ENCODE measurements at regions not wholly inside any gene's neighbourhood (a gene's known extent, or its start where the extent isn't known, plus 50 kb on each side); places are given as distances from the start of the nearest gene placed in this dataset.
A peak's percentile ranks its signal among the peaks of the same experiment; 100 is the strongest.

DNA sequence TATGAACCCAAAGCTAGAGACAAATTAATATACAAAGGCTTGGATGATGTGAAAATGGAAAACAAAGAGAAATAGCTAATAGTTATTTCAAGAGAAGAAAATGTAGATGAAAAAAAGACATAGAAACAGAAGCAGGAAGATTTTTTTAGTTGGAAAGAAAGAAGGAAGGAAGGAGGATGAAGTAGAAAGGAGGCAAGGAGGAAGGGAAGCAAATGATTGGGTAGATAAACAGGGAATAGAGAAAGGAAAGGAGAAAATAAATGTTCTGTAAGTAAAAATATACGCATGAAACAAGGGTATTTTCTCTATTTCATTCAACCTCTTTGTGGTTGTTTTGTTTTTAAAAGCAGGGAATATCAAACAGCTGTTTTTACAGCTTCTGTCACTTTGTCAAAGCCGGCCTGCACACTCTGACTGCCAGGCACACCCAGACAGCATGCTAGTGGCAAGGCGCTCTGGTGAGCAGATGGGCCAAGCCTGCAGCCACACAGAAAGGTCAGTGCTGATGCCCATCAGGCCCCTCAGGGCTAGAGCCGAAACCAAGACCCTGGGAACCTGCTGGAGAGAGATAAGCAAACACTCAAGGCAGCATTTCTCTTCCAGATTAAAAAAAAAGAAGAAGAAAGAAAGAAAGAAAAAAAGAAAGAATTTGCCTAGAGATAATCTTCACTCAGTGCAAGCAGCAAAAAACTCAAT lies 72.9 kb upstream of the CTTNBP2NL start:
- no peak for ATAC-seq
- H3K9me3 Mint-ChIP-seq: no peaks in the 10 kb centered on the region
- H3K4me1 Mint-ChIP-seq: peaks cover 5% of the 10 kb centered on the region
- H3K27ac Mint-ChIP-seq: peak overlapping the region in 1 of 2 donors; percentile 3
- peaks cover 27% of the 10 kb centered on the region for H3K27me3 Mint-ChIP-seq
- no peak for DNase-seq
- H3K4me3 Mint-ChIP-seq: no peak overlapping the region

DNA sequence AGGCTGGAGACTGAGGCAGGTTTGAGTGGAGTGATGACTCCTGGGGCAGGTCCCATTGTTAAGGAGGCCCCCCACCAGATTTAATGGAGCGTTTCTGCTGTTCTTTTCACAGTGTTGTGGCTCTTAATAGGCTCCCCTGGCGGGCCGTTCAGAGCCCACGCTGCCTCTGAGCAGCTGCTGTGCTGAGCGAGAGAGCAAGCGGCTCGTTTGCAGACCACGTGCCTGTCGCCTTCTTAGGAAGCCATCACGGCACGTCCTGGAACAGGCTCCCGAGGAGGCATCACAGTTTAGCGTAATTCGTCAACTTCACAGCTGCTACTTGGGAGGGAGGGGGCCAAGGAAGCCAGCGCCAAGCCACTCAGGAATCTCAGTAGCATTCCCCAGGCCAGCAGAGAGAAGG lies 70.5 kb upstream of the CTTNBP2NL start:
- ATAC-seq (no peak), DNase-seq (no peak)
- H3K27me3 Mint-ChIP-seq: peaks cover 32% of the 10 kb centered on the region
- peak overlapping the region in 1 of 2 donors; percentile 45 for H3K27ac Mint-ChIP-seq
- no peak overlapping the region for H3K4me3 Mint-ChIP-seq
- H3K9me3 Mint-ChIP-seq: no peaks in the 10 kb centered on the region
- no peaks in the 10 kb centered on the region for H3K4me1 Mint-ChIP-seq

DNA sequence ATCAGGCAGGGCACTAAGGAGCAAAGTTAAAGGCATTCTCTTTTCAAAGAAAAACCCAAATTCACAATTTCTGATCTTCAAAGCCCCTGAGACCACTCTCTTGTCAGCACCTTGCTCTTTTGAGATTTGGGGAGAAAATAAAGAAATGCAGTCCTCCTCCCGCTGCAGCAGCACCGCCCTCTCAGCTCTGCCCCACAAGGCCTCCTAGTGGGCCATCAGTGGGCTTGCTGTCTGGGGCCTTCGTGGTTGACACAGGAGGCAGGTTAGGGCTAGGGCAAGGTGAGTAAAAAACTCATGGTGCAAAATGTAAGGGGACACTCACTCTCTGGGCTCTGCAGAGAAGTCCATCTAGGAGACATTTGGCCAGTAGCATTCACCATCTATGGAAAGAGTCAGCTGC lies 67.4 kb upstream of the CTTNBP2NL start:
- Mint-ChIP-seq H3K9me3 (no peaks in the 10 kb centered on the region), H3K4me1 (no peaks in the 10 kb centered on the region), H3K4me3 (no peak overlapping the region), H3K27ac (no peak overlapping the region), H3K27me3 (peaks cover 34% of the 10 kb centered on the region)
- ATAC-seq (no peak), DNase-seq (no peak)

DNA sequence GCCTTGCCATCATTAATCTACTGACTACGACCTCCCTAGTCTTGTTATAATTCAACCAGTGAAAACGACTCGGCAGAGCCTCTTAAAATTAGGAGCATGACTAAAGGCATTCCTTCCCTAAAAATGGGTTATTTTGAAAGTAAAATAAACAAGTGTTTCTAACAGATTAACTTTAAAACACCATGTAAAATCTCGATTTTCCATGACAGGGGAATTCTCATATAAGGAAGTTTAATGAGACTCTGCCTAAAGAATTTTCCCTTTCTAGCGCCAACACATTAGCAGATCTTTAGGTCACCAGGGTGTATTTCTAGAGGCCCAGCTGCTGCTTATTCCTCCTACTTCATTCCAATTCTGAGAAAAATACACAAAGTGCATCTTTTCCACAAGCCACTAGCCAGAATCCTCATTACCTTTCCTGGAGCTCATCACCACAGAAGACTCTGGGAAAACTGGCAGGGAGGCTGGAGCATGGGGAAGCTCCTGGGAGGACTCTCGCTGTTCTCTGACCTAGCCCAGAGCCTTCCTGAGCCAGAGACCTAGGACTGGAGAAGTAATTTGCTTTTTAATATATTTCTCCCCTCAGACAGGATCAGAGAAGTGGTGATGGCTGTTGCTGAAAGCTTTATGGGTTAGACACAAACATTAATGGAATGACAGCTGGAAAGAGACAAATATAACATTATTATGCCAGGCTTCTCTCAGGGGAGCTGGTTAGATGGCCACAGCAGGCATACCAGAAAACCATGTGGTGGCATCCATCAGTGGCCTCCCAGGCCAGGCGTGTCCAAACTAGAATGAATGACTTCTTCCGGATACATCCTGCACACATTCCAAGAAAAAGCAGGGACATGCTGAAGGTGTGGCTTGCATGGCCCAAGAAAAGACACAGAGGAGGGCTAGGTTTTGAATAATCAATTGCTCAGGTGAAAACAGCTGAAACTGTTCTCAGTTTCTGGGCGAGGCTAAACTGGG lies 63.6 kb upstream of the CTTNBP2NL start:
- Mint-ChIP-seq H3K4me3 (no peak overlapping the region), H3K27ac (no peak overlapping the region), H3K4me1 (peaks cover 8% of the 10 kb centered on the region), H3K27me3 (peaks cover 33% of the 10 kb centered on the region), H3K9me3 (no peaks in the 10 kb centered on the region)
- DNase-seq (no peak), ATAC-seq (no peak)

DNA sequence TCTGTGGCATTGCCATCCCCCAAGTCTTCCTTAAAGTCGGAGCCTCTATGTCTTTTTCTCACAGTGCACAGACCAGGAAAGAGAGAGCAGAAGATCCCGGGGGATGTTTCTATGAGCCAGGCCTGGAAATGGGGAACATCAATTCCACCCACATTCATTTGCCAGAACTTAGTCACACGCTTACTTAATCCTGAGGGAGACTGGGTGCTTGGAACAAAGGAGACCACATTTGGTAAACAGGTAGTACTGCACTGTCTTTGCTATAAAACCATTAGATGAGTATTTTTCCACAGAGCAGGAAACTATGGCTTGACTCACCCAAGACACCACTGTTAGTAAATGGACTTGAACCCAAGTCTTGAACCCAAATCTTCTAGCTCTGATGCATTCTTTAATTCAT lies 60.7 kb upstream of the CTTNBP2NL start:
- Mint-ChIP-seq H3K4me1 (peaks cover 8% of the 10 kb centered on the region), H3K9me3 (no peaks in the 10 kb centered on the region), H3K27ac (no peak overlapping the region), H3K4me3 (no peak overlapping the region), H3K27me3 (peaks cover 32% of the 10 kb centered on the region)
- DNase-seq (no peak), ATAC-seq (no peak)

DNA sequence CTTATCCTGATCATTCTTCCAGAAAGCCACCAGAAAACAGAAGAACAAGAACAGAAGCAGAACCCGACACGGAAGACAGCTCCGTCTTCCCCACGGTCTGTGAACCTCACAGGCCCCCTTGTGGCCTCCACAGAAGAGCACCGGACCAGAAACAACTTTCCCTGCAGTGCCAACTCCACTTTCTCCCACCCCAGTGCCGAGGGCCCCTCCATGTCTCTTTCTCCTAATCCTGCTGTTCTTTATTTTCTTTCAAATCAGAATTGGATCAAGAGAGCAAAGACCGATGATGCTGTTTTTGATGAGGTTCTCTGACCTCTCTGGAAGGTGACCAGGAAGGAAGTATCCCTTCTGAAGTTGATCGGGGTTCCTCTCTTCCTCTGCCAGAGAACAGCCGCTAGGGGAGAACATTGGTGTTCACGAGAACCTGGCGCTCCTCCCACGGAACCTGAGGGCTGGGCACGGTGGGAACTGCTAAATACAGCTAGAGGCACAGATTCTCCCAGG lies 58.9 kb upstream of the CTTNBP2NL start:
- H3K27me3 Mint-ChIP-seq: peaks cover 32% of the 10 kb centered on the region
- no peaks in the 10 kb centered on the region for H3K9me3 Mint-ChIP-seq
- ATAC-seq (peak; percentile 70), DNase-seq (peak in 1 of 2 donors; percentile 16)
- peaks cover 8% of the 10 kb centered on the region for H3K4me1 Mint-ChIP-seq
- peak overlapping the region; percentile 3 for H3K27ac Mint-ChIP-seq
- H3K4me3 Mint-ChIP-seq: peak overlapping the region; percentile 33 to 59

GRCh38 chr1:112341986-112342385 lies 54.0 kb upstream of the CTTNBP2NL start:
- H3K4me1 Mint-ChIP-seq: peaks cover 27% of the 10 kb centered on the region
- DNase-seq: no peak
- H3K9me3 Mint-ChIP-seq: no peaks in the 10 kb centered on the region
- H3K27me3 Mint-ChIP-seq: peaks cover 13% of the 10 kb centered on the region
- H3K27ac Mint-ChIP-seq: no peak overlapping the region
- no peak for ATAC-seq
- H3K4me3 Mint-ChIP-seq: no peak overlapping the region

GRCh38 chr1:112342558-112342957 lies 53.5 kb upstream of the CTTNBP2NL start:
- DNase-seq (no peak), ATAC-seq (no peak)
- Mint-ChIP-seq H3K4me3 (no peak overlapping the region), H3K4me1 (peaks cover 23% of the 10 kb centered on the region), H3K9me3 (no peaks in the 10 kb centered on the region), H3K27me3 (peaks cover 7% of the 10 kb centered on the region), H3K27ac (no peak overlapping the region)

- DNase-seq (peak in 1 of 2 donors; percentile 14), ATAC-seq (peak; percentile 85)
- peaks cover 23% of the 10 kb centered on the region for H3K4me1 Mint-ChIP-seq
- peak overlapping the region in 1 of 2 donors; percentile 21 for H3K27ac Mint-ChIP-seq
- H3K27me3 Mint-ChIP-seq: no peaks in the 10 kb centered on the region
- H3K9me3 Mint-ChIP-seq: peaks cover 4 to 6% of the 10 kb centered on the region in 2 donors
- peak overlapping the region; percentile 34 to 67 for H3K4me3 Mint-ChIP-seq
Measured at GRCh38 chr1:112344754-112345423, 51.1 kb upstream of the CTTNBP2NL start.
